ENCODE measurements at regions not wholly inside any gene's neighbourhood (a gene's known extent, or its start where the extent isn't known, plus 50 kb on each side); places are given as distances from the start of the nearest gene placed in this dataset.

GRCh38 chr22:23497016-23497885, 82.8 kb downstream of the IGLL1 start:
- TF ChIP-seq EZH2phosphoT487 (IDR thresholded peaks at IDR 0.05; ENCODE audit: low read length) (no peak), CTCF (IDR thresholded peaks at IDR 0.05; ENCODE audit: low read length) (no peak), EZH2 (optimal IDR thresholded peaks at IDR 0.05; ENCODE audit: low read depth, low read length) (no peak)
- H3K79me2 ChIP-seq (ENCODE audit: low read length) = no peaks in the 10 kb centered on the region
- no peak overlapping the region for H3K4me2 ChIP-seq (ENCODE audit: low read depth, low read length)
- no peak overlapping the region for H3K4me3 ChIP-seq (ENCODE audit: low read length)
- H3K36me3 ChIP-seq (replicated peaks; ENCODE audit: insufficient read depth, low read length) = no peaks in the 10 kb centered on the region
- no peak overlapping the region for H3K27ac ChIP-seq (ENCODE audit: low read length)
- no peaks in the 10 kb centered on the region for H3F3A ChIP-seq (ENCODE audit: insufficient read depth, low read length)
- no peak overlapping the region for H2AFZ ChIP-seq (ENCODE audit: low read length)
- peaks cover 9% of the 10 kb centered on the region for H3K27me3 ChIP-seq (replicated peaks; ENCODE audit: insufficient read depth, low read length)
- no peaks in the 10 kb centered on the region for H3K9me2 ChIP-seq (replicated peaks; ENCODE audit: insufficient read depth, low read length)
- no peak overlapping the region for H3K9ac ChIP-seq (ENCODE audit: low read length)
- H3K9me3 ChIP-seq (replicated peaks; ENCODE audit: insufficient read depth, low read length) = no peaks in the 10 kb centered on the region
- DNase-seq = no peak
- H4K20me1 ChIP-seq (ENCODE audit: insufficient read depth, low read length) = no peaks in the 10 kb centered on the region
- no peaks in the 10 kb centered on the region for H3K4me1 ChIP-seq (ENCODE audit: low read length)

- H3K79me2 ChIP-seq (ENCODE audit: low read length) = no peaks in the 10 kb centered on the region
- no peak for DNase-seq
- H3K27ac ChIP-seq (ENCODE audit: low read length) = no peak overlapping the region
- H3K27me3 ChIP-seq (replicated peaks; ENCODE audit: insufficient read depth, low read length) = peaks cover 9% of the 10 kb centered on the region
- no peak overlapping the region for H2AFZ ChIP-seq (ENCODE audit: low read length)
- no peaks in the 10 kb centered on the region for H3K36me3 ChIP-seq (replicated peaks; ENCODE audit: insufficient read depth, low read length)
- H3K4me3 ChIP-seq (ENCODE audit: low read length) = no peak overlapping the region
- TF ChIP-seq EZH2phosphoT487 (IDR thresholded peaks at IDR 0.05; ENCODE audit: low read length) (no peak), CTCF (IDR thresholded peaks at IDR 0.05; ENCODE audit: low read length) (no peak), EZH2 (optimal IDR thresholded peaks at IDR 0.05; ENCODE audit: low read depth, low read length) (no peak)
- no peaks in the 10 kb centered on the region for H3K9me2 ChIP-seq (replicated peaks; ENCODE audit: insufficient read depth, low read length)
- H3F3A ChIP-seq (ENCODE audit: insufficient read depth, low read length) = no peaks in the 10 kb centered on the region
- no peak overlapping the region for H3K9ac ChIP-seq (ENCODE audit: low read length)
- no peaks in the 10 kb centered on the region for H3K9me3 ChIP-seq (replicated peaks; ENCODE audit: insufficient read depth, low read length)
- no peaks in the 10 kb centered on the region for H3K4me1 ChIP-seq (ENCODE audit: low read length)
- no peak overlapping the region for H3K4me2 ChIP-seq (ENCODE audit: low read depth, low read length)
- no peaks in the 10 kb centered on the region for H4K20me1 ChIP-seq (ENCODE audit: insufficient read depth, low read length)
These were observed 83.7 kb downstream of the IGLL1 start for GRCh38 chr22:23496445-23496833.

- Histone ChIP-seq H3K27ac (ENCODE audit: low read length) (no peak overlapping the region), H4K20me1 (ENCODE audit: insufficient read depth, low read length) (no peaks in the 10 kb centered on the region), H3K4me2 (ENCODE audit: low read depth, low read length) (no peak overlapping the region), H3K4me3 (ENCODE audit: low read length) (no peak overlapping the region), H3K27me3 (replicated peaks; ENCODE audit: insufficient read depth, low read length) (peaks cover 9% of the 10 kb centered on the region), H3F3A (ENCODE audit: insufficient read depth, low read length) (no peaks in the 10 kb centered on the region), H3K9ac (ENCODE audit: low read length) (no peak overlapping the region), H3K36me3 (replicated peaks; ENCODE audit: insufficient read depth, low read length) (no peaks in the 10 kb centered on the region), H2AFZ (ENCODE audit: low read length) (no peak overlapping the region), H3K9me3 (replicated peaks; ENCODE audit: insufficient read depth, low read length) (no peaks in the 10 kb centered on the region), H3K4me1 (ENCODE audit: low read length) (no peaks in the 10 kb centered on the region), H3K79me2 (ENCODE audit: low read length) (no peaks in the 10 kb centered on the region), H3K9me2 (replicated peaks; ENCODE audit: insufficient read depth, low read length) (no peaks in the 10 kb centered on the region)
- TF ChIP-seq CTCF (IDR thresholded peaks at IDR 0.05; ENCODE audit: low read length) (no peak), EZH2phosphoT487 (IDR thresholded peaks at IDR 0.05; ENCODE audit: low read length) (no peak), EZH2 (optimal IDR thresholded peaks at IDR 0.05; ENCODE audit: low read depth, low read length) (no peak)
- no peak for DNase-seq
These were observed 84.3 kb downstream of the IGLL1 start for GRCh38 chr22:23495614-23496444.
